Stomach (tissue), 4 donors: ENCODE measurements at regions not wholly inside any gene's neighbourhood (a gene's known extent, or its start where the extent isn't known, plus 50 kb on each side); places are given as distances from the start of the nearest gene placed in this dataset.

ENCODE experiments used
- CTCF ChIP-seq, 7 experiments: fragments of 450-650 bp in 4 of 7; fragments of 200-600 bp in 3 of 7; sonication (generic) in 3 of 7; IDR thresholded peaks; one replicate each; pipeline ENCODE4 v1.5.1; 2016 to 2019; ENCODE audit warnings: antibody characterized with exemption in 7 of 7, control low read depth in 2 of 7, mild to moderate bottlenecking in 1 of 7
- POLR2A ChIP-seq, 4 donors: fragments of 450-650 bp; IDR thresholded peaks; one replicate each; pipeline ENCODE4 v1.6.1; 2016; ENCODE audit warnings: antibody characterized with exemption in 4 of 4, control low read depth in 2 of 4, mild to moderate bottlenecking in 1 of 4, moderate library complexity in 1 of 4
- POLR2AphosphoS5 ChIP-seq, 3 donors: sonication (generic); formaldehyde crosslinking; IDR thresholded peaks; one replicate each; pipeline ENCODE4 v1.6.1; 2016; ENCODE audit warnings: antibody characterized with exemption in 3 of 3

- TF ChIP-seq CTCF (IDR thresholded peaks at IDR 0.05): no peak
- TF ChIP-seq POLR2A (IDR thresholded peaks at IDR 0.05): no peak
- TF ChIP-seq POLR2AphosphoS5 (IDR thresholded peaks at IDR 0.05): no peak
These were observed 113.5 kb downstream of the CAAP1 start for GRCh38 chr9:26779062-26779461.
